Keratinocyte (primary cell): ENCODE measurements at regions not wholly inside any gene's neighbourhood (a gene's known extent, or its start where the extent isn't known, plus 50 kb on each side); places are given as distances from the start of the nearest gene placed in this dataset.
A peak's percentile ranks its signal among the peaks of the same experiment; 100 is the strongest.

ENCODE experiments used
- DNase-seq: peaks from one replicate; pipeline ENCODE4 v3.0.0-alpha.2; 2011; ENCODE audit warnings: low read depth, missing footprints, low spot score
- FAIRE-seq: peaks from 2 replicates; lab custom pipeline; 2011; peaks lifted over from hg19 to GRCh38; lab: Jason Lieb, UNC
- H2AFZ ChIP-seq: 2 replicates; pipeline ENCODE4 v1.6.0; 2012; ENCODE audit warnings: low read length, control low read depth, inconsistent platforms; ENCODE audit not compliant: control insufficient read depth
- H3K27ac ChIP-seq: 2 replicates; pipeline ENCODE4 v1.5.1; 2011; ENCODE audit warnings: low read length; ENCODE audit not compliant: control insufficient read depth, insufficient read depth
- H3K27me3 ChIP-seq: 3 replicates; pipeline ENCODE4 v1.6.0; 2011; ENCODE audit warnings: low read length; ENCODE audit not compliant: control insufficient read depth, insufficient read depth; ENCODE audit errors: extremely low read depth
- H3K36me3 ChIP-seq, 2 experiments: 2 replicates in 1 of 2; 3 replicates in 1 of 2; pipeline ENCODE4 v1.5.1; 2011; ENCODE audit warnings: low read length in 2 of 2, mild to moderate bottlenecking in 1 of 2; ENCODE audit not compliant: control insufficient read depth in 2 of 2, insufficient read depth in 2 of 2; ENCODE audit errors: extremely low read depth in 1 of 2
- H3K4me1 ChIP-seq: 3 replicates; pipeline ENCODE4 v1.5.1; 2011; ENCODE audit warnings: low read length; ENCODE audit not compliant: control insufficient read depth, insufficient read depth; ENCODE audit errors: extremely low read depth
- H3K4me2 ChIP-seq: 3 replicates; pipeline ENCODE4 v1.6.0; 2011; ENCODE audit warnings: low read depth, low read length; ENCODE audit not compliant: control insufficient read depth, insufficient read depth; ENCODE audit errors: extremely low read depth
- H3K4me3 ChIP-seq, 3 experiments: fragments of 200-600 bp in 1 of 3; sonication (generic) in 1 of 3; 2 replicates in 2 of 3; 3 replicates in 1 of 3; pipeline ENCODE4 v1.5.1; 2011 to 2016; ENCODE audit warnings: low read length in 3 of 3, mild to moderate bottlenecking in 3 of 3, control low read depth in 2 of 3, inconsistent platforms in 1 of 3, low read depth in 1 of 3, mixed read lengths in 1 of 3, mixed run types in 1 of 3, moderate library complexity in 1 of 3; ENCODE audit not compliant: control insufficient read depth in 2 of 3, insufficient read depth in 2 of 3; ENCODE audit errors: extremely low read depth in 1 of 3
- H3K79me2 ChIP-seq: 2 replicates; pipeline ENCODE4 v1.6.0; 2012; ENCODE audit warnings: low read length; ENCODE audit not compliant: control insufficient read depth, insufficient read depth
- H3K9ac ChIP-seq: 3 replicates; pipeline ENCODE4 v1.6.0; 2011; ENCODE audit warnings: low read length; ENCODE audit not compliant: control insufficient read depth, insufficient read depth; ENCODE audit errors: extremely low read depth
- H3K9me1 ChIP-seq: 3 replicates; pipeline ENCODE4 v1.6.0; 2011; ENCODE audit warnings: low read length; ENCODE audit not compliant: control insufficient read depth, insufficient read depth; ENCODE audit errors: extremely low read depth
- H3K9me3 ChIP-seq: 2 replicates; pipeline ENCODE4 v1.5.1; 2012; ENCODE audit warnings: low read depth, low read length; ENCODE audit not compliant: control insufficient read depth
- H4K20me1 ChIP-seq: 3 replicates; pipeline ENCODE4 v1.6.0; 2011; ENCODE audit warnings: low read length; ENCODE audit not compliant: control insufficient read depth, insufficient read depth; ENCODE audit errors: extremely low read depth
- CTCF ChIP-seq, 3 experiments: IDR thresholded peaks in 1 of 3; conservative IDR thresholded peaks in 1 of 3; optimal IDR thresholded peaks in 1 of 3; 2 replicates in 2 of 3; 3 replicates in 1 of 3; pipeline versions ENCODE3 to v1.5.1; 2011; ENCODE audit warnings: low read length in 3 of 3, mild to moderate bottlenecking in 3 of 3, moderate library complexity in 2 of 3, control low read depth in 1 of 3, inconsistent platforms in 1 of 3; ENCODE audit not compliant: insufficient read depth in 2 of 3; ENCODE audit errors: extremely low read depth in 1 of 3
- EZH2 ChIP-seq: IDR thresholded peaks from one replicate; pipeline ENCODE4 v1.6.1; 2012; ENCODE audit warnings: inconsistent platforms, mild to moderate bottlenecking, low read length, moderate library complexity
- dilution Hi-C: fragments of 300-500 bp; cut with MboI; formaldehyde crosslinking; loops from one replicate; pipeline ENCODE4 v1.7.0; 2020; ENCODE audit warnings: low sequenced_read_pairs; ENCODE audit not compliant: extremely low pct_ligation_motif_present

GRCh38 chr1:208540724-208541123, 296.5 kb upstream of the PLXNA2 start:
- FAIRE-seq = peak; percentile 32
- H2AFZ ChIP-seq = peak overlapping the region; percentile 2
- H3K4me2 ChIP-seq = peak overlapping the region; percentile 50
- H4K20me1 ChIP-seq = no peaks in the 10 kb centered on the region
- dilution Hi-C loops = no loop called here
- no peaks in the 10 kb centered on the region for H3K79me2 ChIP-seq
- H3K9me3 ChIP-seq = no peaks in the 10 kb centered on the region
- H3K9ac ChIP-seq = peak overlapping the region; percentile 24
- no peaks in the 10 kb centered on the region for H3K9me1 ChIP-seq
- no peaks in the 10 kb centered on the region for H3K27me3 ChIP-seq
- H3K4me1 ChIP-seq = peaks cover 36% of the 10 kb centered on the region
- no peak for DNase-seq
- no peak overlapping the region for H3K4me3 ChIP-seq
- peak overlapping the region; percentile 51 for H3K27ac ChIP-seq
- no peaks in the 10 kb centered on the region for H3K36me3 ChIP-seq
- TF ChIP-seq EZH2 (no peak), CTCF (optimal IDR thresholded peaks at IDR 0.05 in 1 of 3, IDR thresholded peaks at IDR 0.05 in 1 of 3, conservative IDR thresholded peaks at IDR 0.05 in 1 of 3; ENCODE audit: extremely low read depth in 1 of 3, insufficient read depth in 2 of 3, low read length in 3 of 3) (peak in 1 of 3 experiments; percentile 26)

GRCh38 chr1:208541225-208541855, 297.2 kb upstream of the PLXNA2 start:
- DNase-seq (peak; percentile 80), FAIRE-seq (peak; percentile 98)
- H3K27ac ChIP-seq = peak overlapping the region; percentile 72
- no peaks in the 10 kb centered on the region for H3K27me3 ChIP-seq
- H4K20me1 ChIP-seq = no peaks in the 10 kb centered on the region
- no peaks in the 10 kb centered on the region for H3K79me2 ChIP-seq
- H3K36me3 ChIP-seq = no peaks in the 10 kb centered on the region
- peaks cover 32% of the 10 kb centered on the region for H3K4me1 ChIP-seq
- H3K4me2 ChIP-seq = peak overlapping the region; percentile 63
- H3K4me3 ChIP-seq = no peak overlapping the region
- peak overlapping the region; percentile 24 for H3K9ac ChIP-seq
- dilution Hi-C loops = no loop called here
- TF ChIP-seq EZH2 (no peak), CTCF (optimal IDR thresholded peaks at IDR 0.05 in 1 of 3, IDR thresholded peaks at IDR 0.05 in 1 of 3, conservative IDR thresholded peaks at IDR 0.05 in 1 of 3; ENCODE audit: extremely low read depth in 1 of 3, insufficient read depth in 2 of 3, low read length in 3 of 3) (peak in 1 of 3 experiments; percentile 56)
- no peaks in the 10 kb centered on the region for H3K9me3 ChIP-seq
- H3K9me1 ChIP-seq = no peaks in the 10 kb centered on the region
- H2AFZ ChIP-seq = peak overlapping the region; percentile 2
